ENCODE measurements at regions not wholly inside any gene's neighbourhood (a gene's known extent, or its start where the extent isn't known, plus 50 kb on each side); places are given as distances from the start of the nearest gene placed in this dataset.

DNA sequence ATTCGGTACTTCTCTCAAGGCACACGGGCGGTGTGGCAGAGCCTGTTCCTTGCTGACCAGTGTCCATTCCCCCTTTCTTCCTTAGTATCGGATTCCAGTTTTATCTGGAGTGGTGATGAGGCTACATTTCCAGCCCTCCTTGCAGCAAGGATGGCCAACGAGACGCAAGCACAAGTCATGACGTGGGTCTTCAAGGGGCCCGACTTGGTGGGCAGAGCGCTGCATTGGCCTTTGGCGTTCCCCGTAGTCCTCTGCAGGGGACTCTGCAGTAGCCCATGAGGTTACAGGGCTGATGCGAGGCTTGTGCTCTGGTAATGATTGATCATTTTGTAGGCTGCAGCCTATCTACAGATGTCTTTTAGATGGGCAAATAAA, 194.5 kb downstream of the OPA1 start:
- Mint-ChIP-seq H3K36me3 (ENCODE audit: low read depth) (no peaks in the 10 kb centered on the region), H3K27ac (ENCODE audit: unreplicated experiment) (no peak overlapping the region), H3K27me3 (ENCODE audit: low read depth) (peaks cover 92% of the 10 kb centered on the region), H3K9me3 (no peaks in the 10 kb centered on the region), H3K4me3 (no peak overlapping the region), H3K4me1 (peaks cover 51% of the 10 kb centered on the region)
- DNase-seq (ENCODE audit: low read depth, low spot score): no peak
- TF ChIP-seq, protein P1, sequence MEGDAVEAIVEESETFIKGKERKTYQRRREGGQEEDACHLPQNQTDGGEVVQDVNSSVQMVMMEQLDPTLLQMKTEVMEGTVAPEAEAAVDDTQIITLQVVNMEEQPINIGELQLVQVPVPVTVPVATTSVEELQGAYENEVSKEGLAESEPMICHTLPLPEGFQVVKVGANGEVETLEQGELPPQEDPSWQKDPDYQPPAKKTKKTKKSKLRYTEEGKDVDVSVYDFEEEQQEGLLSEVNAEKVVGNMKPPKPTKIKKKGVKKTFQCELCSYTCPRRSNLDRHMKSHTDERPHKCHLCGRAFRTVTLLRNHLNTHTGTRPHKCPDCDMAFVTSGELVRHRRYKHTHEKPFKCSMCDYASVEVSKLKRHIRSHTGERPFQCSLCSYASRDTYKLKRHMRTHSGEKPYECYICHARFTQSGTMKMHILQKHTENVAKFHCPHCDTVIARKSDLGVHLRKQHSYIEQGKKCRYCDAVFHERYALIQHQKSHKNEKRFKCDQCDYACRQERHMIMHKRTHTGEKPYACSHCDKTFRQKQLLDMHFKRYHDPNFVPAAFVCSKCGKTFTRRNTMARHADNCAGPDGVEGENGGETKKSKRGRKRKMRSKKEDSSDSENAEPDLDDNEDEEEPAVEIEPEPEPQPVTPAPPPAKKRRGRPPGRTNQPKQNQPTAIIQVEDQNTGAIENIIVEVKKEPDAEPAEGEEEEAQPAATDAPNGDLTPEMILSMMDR (conservative IDR thresholded peaks at IDR 0.05): no peak

GRCh38 chr3:193788189-193788991, 195.4 kb downstream of the OPA1 start:
- TF ChIP-seq, protein P1 (conservative IDR thresholded peaks at IDR 0.05): peak; percentile 75
- peak; percentile 58 for DNase-seq (ENCODE audit: low read depth, low spot score)
- H3K27ac Mint-ChIP-seq (ENCODE audit: unreplicated experiment): no peak overlapping the region
- H3K4me1 Mint-ChIP-seq: peaks cover 53% of the 10 kb centered on the region
- H3K4me3 Mint-ChIP-seq: no peak overlapping the region
- peaks cover 92% of the 10 kb centered on the region for H3K27me3 Mint-ChIP-seq (ENCODE audit: low read depth)
- no peaks in the 10 kb centered on the region for H3K36me3 Mint-ChIP-seq (ENCODE audit: low read depth)
- no peaks in the 10 kb centered on the region for H3K9me3 Mint-ChIP-seq

GRCh38 chr3:193789455-193789854, 196.4 kb downstream of the OPA1 start:
- H3K9me3 Mint-ChIP-seq: no peaks in the 10 kb centered on the region
- no peak overlapping the region for H3K4me3 Mint-ChIP-seq
- TF ChIP-seq, protein P1 (conservative IDR thresholded peaks at IDR 0.05): no peak
- peaks cover 92% of the 10 kb centered on the region for H3K27me3 Mint-ChIP-seq (ENCODE audit: low read depth)
- H3K4me1 Mint-ChIP-seq: peaks cover 60% of the 10 kb centered on the region
- H3K27ac Mint-ChIP-seq (ENCODE audit: unreplicated experiment): no peak overlapping the region
- no peak for DNase-seq (ENCODE audit: low read depth, low spot score)
- no peaks in the 10 kb centered on the region for H3K36me3 Mint-ChIP-seq (ENCODE audit: low read depth)

DNA sequence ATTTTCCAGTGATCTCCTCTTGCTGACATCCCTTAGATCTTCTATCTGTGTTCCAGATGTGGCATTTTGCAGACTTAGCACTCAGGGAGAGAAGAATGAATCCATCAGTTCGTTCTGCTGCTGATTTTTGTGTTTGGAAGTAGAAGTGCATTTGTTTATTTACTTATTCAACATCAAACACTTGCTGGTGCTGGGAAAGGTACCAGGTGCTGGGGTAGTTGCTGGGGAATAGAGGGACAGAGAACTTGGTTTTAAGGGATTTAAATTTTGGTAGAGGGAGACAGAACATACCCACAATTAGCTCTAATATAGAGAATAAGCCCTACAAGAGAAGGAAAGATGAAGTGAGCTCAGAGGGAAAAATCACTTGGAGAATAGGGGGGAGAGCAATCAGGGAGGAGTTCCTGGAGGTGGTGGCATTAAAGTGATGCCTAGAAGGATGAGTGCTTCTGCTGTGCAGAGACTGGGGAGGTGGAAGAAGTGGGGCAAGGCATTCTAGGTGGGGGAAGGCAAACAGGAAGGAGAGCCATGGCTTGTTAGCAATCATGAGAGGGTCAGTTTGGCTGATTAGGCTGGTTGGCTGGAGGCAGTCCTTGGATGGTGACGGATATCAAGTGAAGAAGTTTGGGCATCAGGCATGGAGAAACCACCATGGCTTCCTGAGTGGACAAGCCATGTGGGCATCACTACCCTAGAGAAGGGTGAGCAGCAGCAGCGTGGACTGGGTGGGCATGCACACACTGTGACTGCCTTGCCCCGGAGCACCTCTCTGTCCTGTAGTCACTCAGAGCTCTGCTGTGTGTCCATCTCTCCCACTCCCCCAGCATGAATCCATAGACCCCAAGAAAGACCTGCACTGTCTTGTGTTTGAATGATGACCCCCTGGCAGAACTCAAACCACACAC, 197.3 kb downstream of the OPA1 start:
- no peak for DNase-seq (ENCODE audit: low read depth, low spot score)
- Mint-ChIP-seq H3K36me3 (ENCODE audit: low read depth) (no peaks in the 10 kb centered on the region), H3K4me1 (peaks cover 57% of the 10 kb centered on the region), H3K27ac (ENCODE audit: unreplicated experiment) (no peak overlapping the region), H3K9me3 (no peaks in the 10 kb centered on the region), H3K27me3 (ENCODE audit: low read depth) (peaks cover 92% of the 10 kb centered on the region), H3K4me3 (no peak overlapping the region)
- TF ChIP-seq, protein P1 (conservative IDR thresholded peaks at IDR 0.05): no peak

- Mint-ChIP-seq H3K4me1 (peaks cover 56% of the 10 kb centered on the region), H3K27ac (ENCODE audit: unreplicated experiment) (no peak overlapping the region), H3K36me3 (ENCODE audit: low read depth) (no peaks in the 10 kb centered on the region), H3K4me3 (no peak overlapping the region), H3K9me3 (no peaks in the 10 kb centered on the region), H3K27me3 (ENCODE audit: low read depth) (peaks cover 93% of the 10 kb centered on the region)
- TF ChIP-seq, protein P1 (conservative IDR thresholded peaks at IDR 0.05): no peak
- DNase-seq (ENCODE audit: low read depth, low spot score): no peak
Observed at GRCh38 chr3:193791041-193792032, 198.3 kb downstream of the OPA1 start.

Measured in neural crest cell (in vitro differentiated cells).